GM12878 (cell line): ENCODE measurements at regions not wholly inside any gene's neighbourhood (a gene's known extent, or its start where the extent isn't known, plus 50 kb on each side); places are given as distances from the start of the nearest gene placed in this dataset.

Source experiments
- BACH1 ChIP-seq: fragments of 450-650 bp; IDR thresholded peaks from 2 replicates; pipeline ENCODE4 v1.6.1; 2017; ENCODE audit warnings: mild to moderate bottlenecking, borderline replicate concordance
- CBFB ChIP-seq: IDR thresholded peaks from 2 replicates; pipeline ENCODE4 v1.6.1; 2016; ENCODE audit warnings: antibody characterized with exemption, low read depth
- CHD4 ChIP-seq: fragments of 200-600 bp; sonication (generic); IDR thresholded peaks from 2 replicates; pipeline ENCODE4 v1.6.1; 2016; ENCODE audit warnings: mild to moderate bottlenecking
- ESRRA ChIP-seq: IDR thresholded peaks from 2 replicates; pipeline ENCODE4 v1.6.1; 2012; ENCODE audit warnings: mild to moderate bottlenecking, low read length, improper control_type of control experiment
- ETV6 ChIP-seq, 2 experiments: fragments of 450-650 bp in 1 of 2; IDR thresholded peaks in 1 of 2; conservative IDR thresholded peaks in 1 of 2; 2 replicates each; pipeline ENCODE4 v1.6.1; 2014; ENCODE audit warnings: antibody characterized with exemption in 1 of 2, borderline replicate concordance in 1 of 2, low read depth in 1 of 2, mild to moderate bottlenecking in 1 of 2, moderate library complexity in 1 of 2
- HDAC6 ChIP-seq: fragments of 200-600 bp; sonication (generic); IDR thresholded peaks from one replicate; pipeline ENCODE4 v1.8.0; 2017; ENCODE audit warnings: antibody characterized with exemption; ENCODE audit not compliant: unreplicated experiment
- IKZF2 ChIP-seq, 2 experiments: fragments of 450-650 bp; IDR thresholded peaks; 2 replicates each; pipeline ENCODE4 v1.6.1; 2017; ENCODE audit warnings: mild to moderate bottlenecking in 2 of 2, moderate library complexity in 2 of 2
- MEF2A ChIP-seq: IDR thresholded peaks from 2 replicates; pipeline ENCODE4 v1.6.1; 2011; ENCODE audit warnings: low read depth, mild to moderate bottlenecking, low read length, moderate library complexity; ENCODE audit not compliant: insufficient read depth
- MTA2 ChIP-seq: fragments of 450-650 bp; IDR thresholded peaks from 2 replicates; pipeline ENCODE4 v1.6.1; 2016; ENCODE audit warnings: low read depth, mild to moderate bottlenecking, moderate library complexity
- MYC ChIP-seq: IDR thresholded peaks from 2 replicates; pipeline ENCODE4 v1.6.1; 2011; ENCODE audit warnings: mild to moderate bottlenecking, low read length, moderate library complexity, inconsistent platforms; ENCODE audit not compliant: insufficient read depth, insufficient replicate concordance, insufficient read length, severe bottlenecking
- NFYA ChIP-seq: IDR thresholded peaks from 2 replicates; pipeline ENCODE4 v1.6.1; 2011; ENCODE audit warnings: low read depth, mild to moderate bottlenecking, low read length, improper control_type of control experiment, borderline replicate concordance
- RAD21 ChIP-seq: IDR thresholded peaks from 2 replicates; pipeline ENCODE4 v1.6.1; 2011; ENCODE audit warnings: mild to moderate bottlenecking, low read depth, low read length, moderate library complexity; ENCODE audit not compliant: insufficient read depth
- RB1 ChIP-seq: fragments of 450-650 bp; formaldehyde crosslinking; IDR thresholded peaks from 2 replicates; pipeline ENCODE4 v1.6.1; 2017; ENCODE audit warnings: mild to moderate bottlenecking, borderline replicate concordance
- RUNX3 ChIP-seq: IDR thresholded peaks from 2 replicates; pipeline ENCODE4 v1.6.1; 2012; ENCODE audit warnings: low read length, inconsistent platforms
- SMARCA5 ChIP-seq: fragments of 450-650 bp; IDR thresholded peaks from 2 replicates; pipeline ENCODE4 v1.6.1; 2017; ENCODE audit warnings: mild to moderate bottlenecking
- SP1 ChIP-seq: IDR thresholded peaks from one replicate; pipeline ENCODE4 v1.6.1; 2011; ENCODE audit warnings: low read depth, low read length
- SREBF1 ChIP-seq: IDR thresholded peaks from 2 replicates; pipeline ENCODE4 v1.6.1; 2012; ENCODE audit warnings: mild to moderate bottlenecking, low read length
- SREBF2 ChIP-seq: IDR thresholded peaks from 2 replicates; pipeline ENCODE4 v1.6.1; 2012; ENCODE audit warnings: mild to moderate bottlenecking, low read length
- TAF1 ChIP-seq: IDR thresholded peaks from 2 replicates; pipeline ENCODE4 v1.6.1; 2011; ENCODE audit warnings: mild to moderate bottlenecking, low read depth, low read length, borderline replicate concordance
- TCF3 ChIP-seq: IDR thresholded peaks from 2 replicates; pipeline ENCODE4 v1.6.1; 2012; ENCODE audit warnings: low read depth, mild to moderate bottlenecking, low read length, borderline replicate concordance; ENCODE audit not compliant: insufficient read depth
- YBX1 ChIP-seq: fragments of 450-650 bp; IDR thresholded peaks from 2 replicates; pipeline ENCODE4 v1.6.1; 2016; ENCODE audit warnings: antibody characterized with exemption
- TF ChIP-seq, protein P1 (sequence below): fragments of 450-650 bp; IDR thresholded peaks from 2 replicates; pipeline ENCODE4 v1.6.1; 2017; ENCODE audit warnings: mild to moderate bottlenecking, moderate library complexity
- TF ChIP-seq, protein P2 (sequence below): IDR thresholded peaks from 2 replicates; pipeline ENCODE4 v1.6.1; 2012; ENCODE audit warnings: low read length, inconsistent platforms
- TF ChIP-seq, protein P3 (sequence below): fragments of 450-650 bp; formaldehyde crosslinking; IDR thresholded peaks from 2 replicates; pipeline ENCODE4 v1.4.0; 2020; ENCODE audit warnings: mild to moderate bottlenecking, moderate library complexity

DNA sequence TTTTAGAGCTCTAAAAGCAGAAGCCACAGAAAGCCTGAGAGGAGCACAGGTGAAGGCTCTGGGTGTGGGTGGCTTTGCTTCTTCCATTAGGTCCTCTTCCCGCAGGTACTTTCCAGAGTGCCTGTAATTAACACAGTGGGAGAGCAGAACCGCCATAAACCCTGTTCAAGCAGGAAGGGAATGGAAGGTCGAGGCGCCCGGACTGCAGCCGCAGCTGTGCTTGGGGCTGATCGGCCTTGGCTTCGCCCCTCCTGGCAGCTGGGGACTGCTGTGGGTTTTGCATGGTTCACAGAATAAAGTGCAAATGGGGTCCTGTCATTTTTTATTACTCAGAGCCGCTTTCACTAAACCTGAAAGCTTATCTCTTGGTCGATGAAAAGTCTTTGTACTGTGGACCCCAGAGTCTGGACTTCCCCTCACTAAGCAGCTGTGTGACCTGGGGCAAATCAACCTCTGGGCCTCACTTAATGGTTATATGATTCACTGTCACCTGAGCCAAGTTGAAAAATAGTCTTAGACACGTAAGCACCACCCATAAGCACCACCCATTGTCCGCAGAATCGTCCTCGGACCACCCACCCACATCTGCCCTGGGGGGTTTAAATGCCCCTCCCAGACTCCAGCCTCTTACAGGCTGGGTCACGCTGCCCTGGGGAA is 100.9 kb downstream of the XRCC2 start (continued):
- TF ChIP-seq TAF1 (no peak), ESRRA (no peak), CHD4 (no peak), SREBF2 (no peak), SMARCA5 (no peak; the same call in 1 of the 2 replicates), SP1 (peak; percentile 30), CBFB (no peak), NFYA (no peak), MYC (no peak), ETV6 (conservative IDR thresholded peaks at IDR 0.05 in 1 of 2, IDR thresholded peaks at IDR 0.05 in 1 of 2; ENCODE audit: borderline replicate concordance in 1 of 2, low read depth in 1 of 2) (no peak), TCF3 (no peak), RUNX3 (peak; percentile 51; the same call in 1 of the 2 replicates), YBX1 (no peak), MTA2 (peak; percentile 84), MEF2A (no peak), RAD21 (no peak), SREBF1 (no peak), RB1 (no peak), HDAC6 (no peak), BACH1 (no peak), IKZF2 (IDR thresholded peaks at IDR 0.05) (peak; percentile 75 to 79; a peak in 3 of 4 replicates)
- TF ChIP-seq, protein P1, sequence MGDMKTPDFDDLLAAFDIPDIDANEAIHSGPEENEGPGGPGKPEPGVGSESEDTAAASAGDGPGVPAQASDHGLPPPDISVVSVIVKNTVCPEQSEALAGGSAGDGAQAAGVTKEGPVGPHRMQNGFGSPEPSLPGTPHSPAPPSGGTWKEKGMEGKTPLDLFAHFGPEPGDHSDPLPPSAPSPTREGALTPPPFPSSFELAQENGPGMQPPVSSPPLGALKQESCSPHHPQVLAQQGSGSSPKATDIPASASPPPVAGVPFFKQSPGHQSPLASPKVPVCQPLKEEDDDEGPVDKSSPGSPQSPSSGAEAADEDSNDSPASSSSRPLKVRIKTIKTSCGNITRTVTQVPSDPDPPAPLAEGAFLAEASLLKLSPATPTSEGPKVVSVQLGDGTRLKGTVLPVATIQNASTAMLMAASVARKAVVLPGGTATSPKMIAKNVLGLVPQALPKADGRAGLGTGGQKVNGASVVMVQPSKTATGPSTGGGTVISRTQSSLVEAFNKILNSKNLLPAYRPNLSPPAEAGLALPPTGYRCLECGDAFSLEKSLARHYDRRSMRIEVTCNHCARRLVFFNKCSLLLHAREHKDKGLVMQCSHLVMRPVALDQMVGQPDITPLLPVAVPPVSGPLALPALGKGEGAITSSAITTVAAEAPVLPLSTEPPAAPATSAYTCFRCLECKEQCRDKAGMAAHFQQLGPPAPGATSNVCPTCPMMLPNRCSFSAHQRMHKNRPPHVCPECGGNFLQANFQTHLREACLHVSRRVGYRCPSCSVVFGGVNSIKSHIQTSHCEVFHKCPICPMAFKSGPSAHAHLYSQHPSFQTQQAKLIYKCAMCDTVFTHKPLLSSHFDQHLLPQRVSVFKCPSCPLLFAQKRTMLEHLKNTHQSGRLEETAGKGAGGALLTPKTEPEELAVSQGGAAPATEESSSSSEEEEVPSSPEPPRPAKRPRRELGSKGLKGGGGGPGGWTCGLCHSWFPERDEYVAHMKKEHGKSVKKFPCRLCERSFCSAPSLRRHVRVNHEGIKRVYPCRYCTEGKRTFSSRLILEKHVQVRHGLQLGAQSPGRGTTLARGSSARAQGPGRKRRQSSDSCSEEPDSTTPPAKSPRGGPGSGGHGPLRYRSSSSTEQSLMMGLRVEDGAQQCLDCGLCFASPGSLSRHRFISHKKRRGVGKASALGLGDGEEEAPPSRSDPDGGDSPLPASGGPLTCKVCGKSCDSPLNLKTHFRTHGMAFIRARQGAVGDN, result no peak; the same call in 1 of the 2 replicates
- TF ChIP-seq, protein P2, sequence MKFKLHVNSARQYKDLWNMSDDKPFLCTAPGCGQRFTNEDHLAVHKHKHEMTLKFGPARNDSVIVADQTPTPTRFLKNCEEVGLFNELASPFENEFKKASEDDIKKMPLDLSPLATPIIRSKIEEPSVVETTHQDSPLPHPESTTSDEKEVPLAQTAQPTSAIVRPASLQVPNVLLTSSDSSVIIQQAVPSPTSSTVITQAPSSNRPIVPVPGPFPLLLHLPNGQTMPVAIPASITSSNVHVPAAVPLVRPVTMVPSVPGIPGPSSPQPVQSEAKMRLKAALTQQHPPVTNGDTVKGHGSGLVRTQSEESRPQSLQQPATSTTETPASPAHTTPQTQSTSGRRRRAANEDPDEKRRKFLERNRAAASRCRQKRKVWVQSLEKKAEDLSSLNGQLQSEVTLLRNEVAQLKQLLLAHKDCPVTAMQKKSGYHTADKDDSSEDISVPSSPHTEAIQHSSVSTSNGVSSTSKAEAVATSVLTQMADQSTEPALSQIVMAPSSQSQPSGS, result no peak
- TF ChIP-seq, protein P3, sequence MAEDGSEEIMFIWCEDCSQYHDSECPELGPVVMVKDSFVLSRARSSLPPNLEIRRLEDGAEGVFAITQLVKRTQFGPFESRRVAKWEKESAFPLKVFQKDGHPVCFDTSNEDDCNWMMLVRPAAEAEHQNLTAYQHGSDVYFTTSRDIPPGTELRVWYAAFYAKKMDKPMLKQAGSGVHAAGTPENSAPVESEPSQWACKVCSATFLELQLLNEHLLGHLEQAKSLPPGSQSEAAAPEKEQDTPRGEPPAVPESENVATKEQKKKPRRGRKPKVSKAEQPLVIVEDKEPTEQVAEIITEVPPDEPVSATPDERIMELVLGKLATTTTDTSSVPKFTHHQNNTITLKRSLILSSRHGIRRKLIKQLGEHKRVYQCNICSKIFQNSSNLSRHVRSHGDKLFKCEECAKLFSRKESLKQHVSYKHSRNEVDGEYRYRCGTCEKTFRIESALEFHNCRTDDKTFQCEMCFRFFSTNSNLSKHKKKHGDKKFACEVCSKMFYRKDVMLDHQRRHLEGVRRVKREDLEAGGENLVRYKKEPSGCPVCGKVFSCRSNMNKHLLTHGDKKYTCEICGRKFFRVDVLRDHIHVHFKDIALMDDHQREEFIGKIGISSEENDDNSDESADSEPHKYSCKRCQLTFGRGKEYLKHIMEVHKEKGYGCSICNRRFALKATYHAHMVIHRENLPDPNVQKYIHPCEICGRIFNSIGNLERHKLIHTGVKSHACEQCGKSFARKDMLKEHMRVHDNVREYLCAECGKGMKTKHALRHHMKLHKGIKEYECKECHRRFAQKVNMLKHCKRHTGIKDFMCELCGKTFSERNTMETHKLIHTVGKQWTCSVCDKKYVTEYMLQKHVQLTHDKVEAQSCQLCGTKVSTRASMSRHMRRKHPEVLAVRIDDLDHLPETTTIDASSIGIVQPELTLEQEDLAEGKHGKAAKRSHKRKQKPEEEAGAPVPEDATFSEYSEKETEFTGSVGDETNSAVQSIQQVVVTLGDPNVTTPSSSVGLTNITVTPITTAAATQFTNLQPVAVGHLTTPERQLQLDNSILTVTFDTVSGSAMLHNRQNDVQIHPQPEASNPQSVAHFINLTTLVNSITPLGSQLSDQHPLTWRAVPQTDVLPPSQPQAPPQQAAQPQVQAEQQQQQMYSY (CRISPR knock-in tag), result no peak
